ENCODE measurements at regions not wholly inside any gene's neighbourhood (a gene's known extent, or its start where the extent isn't known, plus 50 kb on each side); places are given as distances from the start of the nearest gene placed in this dataset.

DNA sequence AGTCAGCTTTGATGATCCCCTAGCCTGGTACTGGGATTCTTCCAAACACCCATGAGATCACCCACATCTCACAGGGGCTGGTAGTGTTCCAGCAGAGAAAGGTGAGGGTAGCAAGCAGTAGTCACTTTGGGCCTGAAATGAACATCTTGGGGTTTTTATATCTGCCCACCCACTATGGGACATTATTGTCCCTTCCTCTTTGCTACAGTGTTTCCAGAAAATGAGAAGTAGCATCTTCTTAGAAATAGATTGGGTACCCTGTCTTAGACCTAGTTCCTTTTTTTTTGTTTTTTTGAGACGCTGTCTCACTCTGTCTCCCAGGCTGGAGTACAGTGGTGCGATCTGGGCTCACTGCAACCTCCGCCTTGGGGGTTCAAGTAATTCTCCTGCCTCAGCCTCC, 249.2 kb upstream of the ANKRD55 start:
- TF ChIP-seq, protein P1, sequence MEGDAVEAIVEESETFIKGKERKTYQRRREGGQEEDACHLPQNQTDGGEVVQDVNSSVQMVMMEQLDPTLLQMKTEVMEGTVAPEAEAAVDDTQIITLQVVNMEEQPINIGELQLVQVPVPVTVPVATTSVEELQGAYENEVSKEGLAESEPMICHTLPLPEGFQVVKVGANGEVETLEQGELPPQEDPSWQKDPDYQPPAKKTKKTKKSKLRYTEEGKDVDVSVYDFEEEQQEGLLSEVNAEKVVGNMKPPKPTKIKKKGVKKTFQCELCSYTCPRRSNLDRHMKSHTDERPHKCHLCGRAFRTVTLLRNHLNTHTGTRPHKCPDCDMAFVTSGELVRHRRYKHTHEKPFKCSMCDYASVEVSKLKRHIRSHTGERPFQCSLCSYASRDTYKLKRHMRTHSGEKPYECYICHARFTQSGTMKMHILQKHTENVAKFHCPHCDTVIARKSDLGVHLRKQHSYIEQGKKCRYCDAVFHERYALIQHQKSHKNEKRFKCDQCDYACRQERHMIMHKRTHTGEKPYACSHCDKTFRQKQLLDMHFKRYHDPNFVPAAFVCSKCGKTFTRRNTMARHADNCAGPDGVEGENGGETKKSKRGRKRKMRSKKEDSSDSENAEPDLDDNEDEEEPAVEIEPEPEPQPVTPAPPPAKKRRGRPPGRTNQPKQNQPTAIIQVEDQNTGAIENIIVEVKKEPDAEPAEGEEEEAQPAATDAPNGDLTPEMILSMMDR (IDR thresholded peaks at IDR 0.05) = no peak
- TF ChIP-seq ZFX (IDR thresholded peaks at IDR 0.05; ENCODE audit: borderline replicate concordance) = no peak
